GM12875 (cell line): ENCODE measurements at regions not wholly inside any gene's neighbourhood (a gene's known extent, or its start where the extent isn't known, plus 50 kb on each side); places are given as distances from the start of the nearest gene placed in this dataset.
A peak's percentile ranks its signal among the peaks of the same experiment; 100 is the strongest.
"Not testable (repeated sequence)": the region's sequence is repeated elsewhere in the genome, so short reads cannot be mapped to it uniquely, and the experiment has no call there.

Source experiments
- H3K4me3 ChIP-seq: one replicate; pipeline ENCODE4 v1.5.1; 2011; ENCODE audit warnings: low read depth, low read length, control low read depth
- CTCF ChIP-seq: IDR thresholded peaks from 2 replicates; pipeline ENCODE4 v1.5.1; 2011; ENCODE audit warnings: low read depth, mild to moderate bottlenecking, control low read depth, inconsistent platforms, low read length, moderate library complexity, borderline replicate concordance; ENCODE audit not compliant: insufficient read depth

GRCh38 chr7:82595176-82595575, 151.6 kb upstream of the CACNA2D1 start:
- no peak overlapping the region for H3K4me3 ChIP-seq
- no peak for TF ChIP-seq CTCF

GRCh38 chr7:82594665-82595064, 151.1 kb upstream of the CACNA2D1 start:
- no peak for TF ChIP-seq CTCF
- no peak overlapping the region for H3K4me3 ChIP-seq

GRCh38 chr7:82593780-82594179, 150.2 kb upstream of the CACNA2D1 start:
- H3K4me3 ChIP-seq, result no peak overlapping the region
- no peak for TF ChIP-seq CTCF

- TF ChIP-seq CTCF, result no peak
- no peak overlapping the region for H3K4me3 ChIP-seq
Observed at GRCh38 chr7:82592416-82592815, 148.8 kb upstream of the CACNA2D1 start.

- no peak overlapping the region for H3K4me3 ChIP-seq
- TF ChIP-seq CTCF, result no peak
Observed at GRCh38 chr7:82579047-82579446, 135.5 kb upstream of the CACNA2D1 start.

GRCh38 chr7:82578430-82578829, 134.9 kb upstream of the CACNA2D1 start:
- no peak overlapping the region for H3K4me3 ChIP-seq
- no peak for TF ChIP-seq CTCF

GRCh38 chr7:82572195-82572880, 128.8 kb upstream of the CACNA2D1 start:
- H3K4me3 ChIP-seq, result no peak overlapping the region
- TF ChIP-seq CTCF, result peak; percentile 83

GRCh38 chr7:82571047-82571446, 127.5 kb upstream of the CACNA2D1 start:
- not testable (repeated sequence) for H3K4me3 ChIP-seq
